Suppressor macrophage treated with lipopolysaccharide for 1 hour (primary cell): ENCODE measurements at regions not wholly inside any gene's neighbourhood (a gene's known extent, or its start where the extent isn't known, plus 50 kb on each side); places are given as distances from the start of the nearest gene placed in this dataset.

Experiments used
- DNase-seq, 3 donors: peaks; one replicate each; pipeline ENCODE4 v3.0.0-alpha.2; 2020 to 2022

DNA sequence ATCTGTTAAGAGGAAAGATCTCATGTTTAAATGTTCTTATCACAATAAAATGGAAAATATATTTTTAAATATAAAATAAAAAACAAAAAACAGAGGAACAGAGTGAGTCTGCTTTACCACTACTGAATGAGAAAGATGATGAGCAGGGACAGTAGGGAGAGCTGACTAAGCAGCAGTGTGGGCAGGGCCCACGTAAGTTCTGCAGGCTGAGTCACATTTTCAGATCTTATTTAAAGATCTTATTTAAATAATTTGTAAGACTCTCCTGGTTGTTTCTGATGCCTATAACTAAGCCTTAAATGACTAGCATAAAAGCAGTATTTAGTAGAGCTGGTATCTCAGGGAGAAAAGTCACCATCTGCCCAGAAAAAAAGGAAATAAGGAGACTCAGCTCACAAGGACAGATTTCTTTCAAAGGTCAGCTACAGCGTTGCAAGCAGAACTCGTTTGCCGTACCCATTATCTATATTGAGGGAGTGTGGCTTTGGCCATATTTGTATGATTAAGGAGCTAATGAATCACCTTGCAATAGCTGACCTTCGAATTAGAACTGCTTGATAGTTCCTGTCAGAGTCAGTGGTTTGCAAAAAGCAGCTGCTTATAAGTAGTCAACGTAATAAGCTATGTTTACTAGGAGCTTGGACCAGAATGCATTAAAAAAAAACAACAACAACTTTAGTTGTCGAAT lies 322.1 kb upstream of the CHAC2 start:
- DNase-seq, result peak in 1 of 3 donors; percentile 9

GRCh38 chr2:53442783-53443182 lies 324.8 kb upstream of the CHAC2 start:
- no peak for DNase-seq

DNA sequence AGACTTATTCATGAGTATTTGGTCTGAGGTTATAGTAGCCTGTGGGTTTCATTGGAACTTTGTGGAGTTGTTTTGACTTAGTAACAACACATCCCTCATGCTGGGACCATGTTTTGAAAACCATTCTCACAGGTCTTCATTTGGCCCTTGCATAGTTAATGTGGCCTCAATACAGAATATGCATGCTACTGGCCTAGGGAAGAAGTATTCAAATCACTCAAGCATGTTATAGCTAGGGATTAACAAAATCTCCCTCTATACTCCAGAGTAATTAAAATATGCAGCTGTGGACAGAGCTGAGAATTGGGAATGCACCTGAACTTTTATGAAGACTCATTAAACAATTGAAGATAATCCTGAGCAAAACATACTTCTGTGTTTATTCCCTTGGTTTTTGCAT lies 325.5 kb upstream of the CHAC2 start:
- DNase-seq, result no peak

DNA sequence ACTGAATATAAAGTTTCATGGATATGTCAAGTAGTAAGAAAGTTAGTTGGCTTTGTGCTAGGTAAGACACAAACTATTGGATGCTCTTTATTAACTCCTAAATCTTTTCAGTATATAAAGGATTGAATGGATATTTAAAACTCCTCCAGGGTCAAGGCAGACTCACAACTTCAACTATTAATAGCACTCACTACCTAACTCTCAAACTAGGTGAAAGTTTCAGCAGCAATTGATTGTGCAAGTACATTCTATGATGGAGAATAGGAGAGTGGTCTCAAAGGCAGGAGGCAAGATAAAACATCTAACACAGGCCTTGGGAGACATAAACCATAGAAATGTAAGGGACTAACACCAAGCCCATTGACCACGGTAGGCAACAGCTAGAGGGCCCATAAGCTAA lies 328.9 kb upstream of the CHAC2 start:
- DNase-seq, result no peak

GRCh38 chr2:53438100-53438499 lies 329.5 kb upstream of the CHAC2 start:
- no peak for DNase-seq

GRCh38 chr2:53437371-53437770 lies 330.2 kb upstream of the CHAC2 start:
- no peak for DNase-seq

DNA sequence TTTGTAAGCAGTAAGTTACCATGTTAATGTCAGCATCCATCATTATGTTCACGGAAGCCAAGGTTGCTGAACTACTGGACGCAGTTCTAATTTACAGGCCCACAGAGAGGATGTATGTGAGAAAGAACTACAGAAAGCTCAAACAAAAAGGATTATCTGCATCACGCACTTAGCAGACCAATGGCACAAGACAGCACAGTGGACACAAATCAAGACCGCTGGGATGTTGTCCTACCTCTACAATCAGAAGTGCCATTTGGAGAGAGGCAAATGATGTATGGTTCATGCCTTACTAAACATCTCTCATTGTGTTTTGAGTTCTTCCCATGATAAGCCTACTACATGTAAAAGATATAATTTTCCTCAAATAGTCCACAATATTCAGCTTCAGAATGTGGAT lies 330.7 kb upstream of the CHAC2 start:
- no peak for DNase-seq

- DNase-seq, result no peak
Measured at GRCh38 chr2:53435610-53436009, 332.0 kb upstream of the CHAC2 start.

DNA sequence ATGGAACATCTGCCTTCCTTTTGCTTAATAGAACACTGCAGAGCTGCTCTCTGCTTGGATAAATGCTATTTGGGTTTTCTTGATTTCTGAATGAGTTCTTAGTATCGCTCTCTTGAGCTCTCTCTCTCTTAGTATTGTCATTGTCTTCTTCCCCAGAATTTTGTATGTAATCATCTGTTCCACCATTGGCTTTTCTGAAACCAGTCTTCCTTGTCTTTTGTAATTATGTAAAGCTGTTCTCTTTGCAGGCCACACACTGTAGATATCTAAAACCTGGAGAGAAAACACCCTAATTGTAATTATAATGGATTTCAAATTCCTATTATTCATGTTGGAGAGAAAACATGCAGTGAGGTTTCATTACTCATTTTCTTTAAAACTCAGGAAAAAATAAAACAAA lies 333.1 kb upstream of the CHAC2 start:
- no peak for DNase-seq

DNA sequence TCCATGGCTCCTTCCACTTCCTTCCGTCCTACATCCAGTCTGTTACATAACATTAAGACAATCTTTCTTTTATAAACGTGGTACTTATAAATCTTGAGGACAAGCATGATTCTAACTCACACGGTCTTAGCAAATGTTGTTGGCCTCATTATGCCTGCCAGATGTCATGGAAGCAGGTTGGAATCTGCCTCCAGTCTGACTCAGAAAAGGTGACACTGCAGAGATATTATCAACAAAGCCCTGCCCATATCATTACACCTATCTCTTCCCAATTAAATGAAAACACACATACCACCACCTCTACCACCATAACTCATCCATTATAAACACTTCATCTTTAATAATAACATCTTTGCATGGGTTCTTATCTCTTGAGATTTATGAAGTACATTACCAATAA lies 334.7 kb upstream of the CHAC2 start:
- DNase-seq, result no peak

GRCh38 chr2:53429901-53430300 lies 337.7 kb upstream of the CHAC2 start:
- no peak for DNase-seq

GRCh38 chr2:53424902-53425301 lies 342.7 kb upstream of the CHAC2 start:
- DNase-seq, result no peak

DNA sequence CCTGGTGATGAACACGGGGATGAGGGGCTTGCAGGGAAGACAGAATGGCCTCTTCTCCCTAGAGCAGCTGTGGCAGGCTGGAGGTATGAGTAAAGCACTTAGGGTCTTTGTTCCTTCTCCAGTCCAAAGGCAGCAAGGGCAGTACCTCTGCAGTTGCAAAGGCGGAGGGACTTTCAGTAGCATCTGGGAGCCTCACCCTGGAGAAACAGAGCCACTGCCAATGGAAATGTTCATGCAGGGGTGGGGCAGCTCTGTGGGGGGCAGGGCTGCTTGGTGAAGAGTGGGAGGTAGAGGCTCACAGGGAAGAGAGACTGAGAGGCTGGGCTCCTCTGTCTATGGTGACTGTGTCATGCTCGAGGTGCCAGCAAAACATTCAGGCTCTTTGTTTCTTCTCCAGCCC lies 344.1 kb upstream of the CHAC2 start:
- no peak for DNase-seq

DNA sequence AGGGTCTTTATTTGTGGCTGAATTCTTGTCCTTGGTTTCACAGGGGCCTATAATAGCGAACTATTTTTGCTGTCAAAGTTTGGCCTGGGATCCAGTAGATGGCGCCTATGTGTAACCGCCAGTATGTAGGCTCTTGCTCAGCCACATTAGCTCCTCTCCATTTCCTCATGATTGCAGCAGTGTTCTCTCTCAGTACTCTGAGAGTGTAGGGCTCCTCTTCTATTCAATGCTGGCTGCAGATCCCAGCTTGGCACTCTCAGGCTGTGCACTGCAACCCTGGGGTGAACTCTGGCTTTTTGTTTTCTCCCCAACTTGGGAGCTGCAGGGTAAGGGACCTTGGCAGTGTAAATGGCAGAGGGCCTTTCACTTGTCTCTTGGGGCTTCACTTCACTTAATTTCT lies 344.6 kb upstream of the CHAC2 start:
- DNase-seq, result peak; percentile 6 to 25 (median 22)

DNA sequence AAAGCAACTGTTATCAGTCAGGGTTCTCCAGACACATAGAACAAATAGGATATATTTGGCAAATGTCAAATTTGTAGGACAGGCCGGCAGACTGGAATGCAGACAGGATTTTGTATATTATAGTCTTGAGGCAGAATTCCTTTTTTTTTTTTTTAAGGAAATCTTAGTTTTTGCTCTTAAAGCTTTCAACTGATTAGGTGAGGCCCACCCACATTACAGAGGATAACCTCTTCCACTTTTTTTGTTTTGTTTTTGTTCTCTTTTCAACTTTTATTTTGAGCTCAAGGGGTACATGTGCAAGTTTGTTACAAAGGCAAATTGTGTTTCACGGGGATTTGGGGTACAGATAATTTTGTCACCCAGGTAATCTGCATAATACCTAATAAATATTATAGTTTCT lies 350.2 kb upstream of the CHAC2 start:
- DNase-seq, result no peak

- DNase-seq, result no peak
Measured at GRCh38 chr2:53407363-53408080, 360.1 kb upstream of the CHAC2 start.

DNA sequence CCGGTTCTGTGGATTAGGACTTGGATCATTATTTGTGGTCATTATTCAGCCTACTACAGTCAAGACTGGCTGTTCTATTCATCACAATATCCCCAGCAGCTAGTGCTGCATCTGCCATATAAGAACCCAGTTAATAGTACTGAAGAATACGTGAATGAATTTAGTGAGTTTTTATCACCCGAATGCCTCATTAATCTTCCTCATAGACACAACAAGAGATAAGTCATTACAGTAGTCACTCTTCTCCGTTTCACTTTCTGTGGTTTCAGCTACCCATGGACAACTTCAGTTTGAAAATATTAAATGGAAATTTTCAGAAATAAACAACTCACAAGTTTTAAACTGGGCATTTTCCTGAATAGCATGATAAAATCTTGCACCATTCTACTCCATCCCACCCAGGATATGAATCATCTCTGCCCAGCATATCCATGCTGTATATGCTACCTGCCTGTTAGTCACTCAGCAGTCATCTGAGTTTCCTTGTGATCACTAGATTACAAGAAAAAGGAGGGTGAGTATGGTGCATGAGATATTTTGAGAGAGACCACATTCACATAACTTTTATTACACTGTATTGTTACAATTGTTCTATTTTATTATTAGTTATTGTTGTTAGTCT lies 363.7 kb upstream of the CHAC2 start:
- no peak for DNase-seq

GRCh38 chr2:53397085-53397484 lies 370.5 kb upstream of the CHAC2 start:
- DNase-seq, result no peak

- DNase-seq, result no peak
Measured at GRCh38 chr2:53381271-53381670, 386.3 kb upstream of the CHAC2 start.

DNA sequence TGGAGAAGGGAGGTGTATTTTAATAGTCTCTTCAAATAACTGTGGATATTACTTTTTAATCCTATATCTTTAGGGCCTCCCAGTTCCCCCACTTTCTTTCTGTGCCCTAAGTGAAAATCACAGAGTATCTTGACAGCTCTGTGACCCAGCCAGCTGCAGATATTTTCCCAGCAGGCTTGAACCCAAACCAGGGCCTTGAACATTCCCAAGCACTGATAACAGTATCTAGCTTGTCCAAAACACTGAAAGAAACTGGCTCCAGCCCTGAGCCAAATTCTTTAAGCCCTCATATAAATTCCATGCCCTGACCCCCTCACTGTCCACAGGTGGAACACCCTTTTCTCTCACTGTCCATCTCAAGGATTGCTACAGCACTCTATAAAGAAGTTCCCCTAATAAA lies 388.1 kb upstream of the CHAC2 start:
- no peak for DNase-seq

- no peak for DNase-seq
Measured at GRCh38 chr2:53378791-53379190, 388.8 kb upstream of the CHAC2 start.

GRCh38 chr2:53373126-53373525 lies 394.5 kb upstream of the CHAC2 start:
- no peak for DNase-seq

- DNase-seq, result no peak
Measured at GRCh38 chr2:53366543-53366942, 401.1 kb upstream of the CHAC2 start.

DNA sequence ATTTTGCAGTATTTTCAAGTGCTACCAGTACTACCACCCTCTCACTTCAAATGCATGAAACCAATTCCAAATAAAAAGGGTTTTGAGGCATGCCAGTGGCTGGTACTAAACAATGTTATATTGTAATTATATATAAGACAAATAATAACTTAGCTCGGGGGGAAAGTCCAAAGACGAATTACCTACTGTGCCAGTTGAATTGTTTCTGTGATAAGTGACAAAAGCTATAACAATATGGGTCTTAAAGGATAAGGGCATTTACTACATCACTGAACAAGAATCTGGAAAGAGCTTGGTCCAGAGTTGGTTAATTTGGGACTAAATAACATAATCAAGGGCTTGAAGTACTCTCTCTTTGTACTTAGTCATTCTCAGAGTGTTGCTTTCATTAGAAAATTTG lies 404.7 kb upstream of the CHAC2 start:
- DNase-seq, result no peak
